Right atrium auricular region (tissue), 2 donors: ENCODE measurements at regions not wholly inside any gene's neighbourhood (a gene's known extent, or its start where the extent isn't known, plus 50 kb on each side); places are given as distances from the start of the nearest gene placed in this dataset.

Experiments used
- DNase-seq: peaks from one replicate; pipeline ENCODE4 v3.0.0-alpha.2; 2019; ENCODE audit warnings: low spot score
- H3K27ac ChIP-seq, 2 donors: fragments of 200-600 bp; sonication (generic); 1 replicate in 1 of 2; 2 replicates in 1 of 2; pipeline ENCODE4 v1.5.1; 2016 to 2019
- H3K27me3 ChIP-seq, 2 donors: fragments of 200-600 bp; sonication (generic); one replicate each; pipeline versions ENCODE4 v1.5.1 to v1.6.0; 2017 to 2019
- H3K36me3 ChIP-seq: fragments of 200-600 bp; sonication (generic); one replicate; pipeline ENCODE4 v1.5.1; 2016
- H3K4me1 ChIP-seq, 2 donors: fragments of 200-600 bp; sonication (generic); one replicate each; pipeline versions ENCODE4 v1.5.1 to v1.6.0; 2017 to 2019
- H3K4me3 ChIP-seq, 2 donors: fragments of 200-600 bp; sonication (generic); 1 replicate in 1 of 2; 2 replicates in 1 of 2; pipeline ENCODE4 v1.5.1; 2017 to 2019; ENCODE audit warnings: mild to moderate bottlenecking in 1 of 2, moderate library complexity in 1 of 2
- H3K9me3 ChIP-seq, 2 donors: fragments of 200-600 bp; sonication (generic); one replicate each; pipeline ENCODE4 v1.5.1; 2019
- CTCF ChIP-seq, 2 donors: fragments of 200-600 bp; sonication (generic); IDR thresholded peaks; one replicate each; pipeline ENCODE4 v1.5.1; 2019; ENCODE audit warnings: antibody characterized with exemption in 2 of 2

- H3K4me3 ChIP-seq = no peak overlapping the region
- no peaks in the 10 kb centered on the region for H3K27me3 ChIP-seq
- no peaks in the 10 kb centered on the region for H3K36me3 ChIP-seq
- no peak overlapping the region for H3K27ac ChIP-seq
- H3K4me1 ChIP-seq = no peaks in the 10 kb centered on the region
- no peaks in the 10 kb centered on the region for H3K9me3 ChIP-seq
- no peak for TF ChIP-seq CTCF (IDR thresholded peaks at IDR 0.05)
- DNase-seq = no peak
Measured at GRCh38 chr4:34046580-34046979, 2197.7 kb downstream of the ARAP2 start.

- Histone ChIP-seq H3K4me1 (no peaks in the 10 kb centered on the region), H3K36me3 (no peaks in the 10 kb centered on the region), H3K27ac (no peak overlapping the region), H3K27me3 (no peaks in the 10 kb centered on the region), H3K4me3 (no peak overlapping the region), H3K9me3 (no peaks in the 10 kb centered on the region)
- no peak for TF ChIP-seq CTCF (IDR thresholded peaks at IDR 0.05)
- DNase-seq = no peak
Measured at GRCh38 chr4:34047363-34047762, 2197.0 kb downstream of the ARAP2 start.

GRCh38 chr4:34066126-34066525 lies 2178.2 kb downstream of the ARAP2 start:
- no peaks in the 10 kb centered on the region for H3K9me3 ChIP-seq
- H3K4me1 ChIP-seq = no peaks in the 10 kb centered on the region
- no peak overlapping the region for H3K27ac ChIP-seq
- no peak for TF ChIP-seq CTCF (IDR thresholded peaks at IDR 0.05)
- H3K36me3 ChIP-seq = no peaks in the 10 kb centered on the region
- no peak for DNase-seq
- no peaks in the 10 kb centered on the region for H3K27me3 ChIP-seq
- no peak overlapping the region for H3K4me3 ChIP-seq

- no peak for TF ChIP-seq CTCF (IDR thresholded peaks at IDR 0.05)
- Histone ChIP-seq H3K9me3 (no peaks in the 10 kb centered on the region), H3K27ac (no peak overlapping the region), H3K27me3 (no peaks in the 10 kb centered on the region), H3K36me3 (no peaks in the 10 kb centered on the region), H3K4me3 (no peak overlapping the region), H3K4me1 (no peaks in the 10 kb centered on the region)
- DNase-seq = no peak
Measured at GRCh38 chr4:34091451-34091850, 2152.9 kb downstream of the ARAP2 start.

- H3K27ac ChIP-seq = no peak overlapping the region
- no peak for TF ChIP-seq CTCF (IDR thresholded peaks at IDR 0.05)
- H3K36me3 ChIP-seq = no peaks in the 10 kb centered on the region
- no peak overlapping the region for H3K4me3 ChIP-seq
- no peaks in the 10 kb centered on the region for H3K4me1 ChIP-seq
- DNase-seq = no peak
- H3K27me3 ChIP-seq = no peaks in the 10 kb centered on the region
- no peaks in the 10 kb centered on the region for H3K9me3 ChIP-seq
Measured at GRCh38 chr4:34094114-34094513, 2150.2 kb downstream of the ARAP2 start.

- Histone ChIP-seq H3K36me3 (no peaks in the 10 kb centered on the region), H3K27ac (no peak overlapping the region), H3K4me1 (no peaks in the 10 kb centered on the region), H3K4me3 (no peak overlapping the region), H3K9me3 (no peaks in the 10 kb centered on the region), H3K27me3 (no peaks in the 10 kb centered on the region)
- TF ChIP-seq CTCF (IDR thresholded peaks at IDR 0.05) = no peak
- DNase-seq = no peak
Measured at GRCh38 chr4:34105311-34105710, 2139.0 kb downstream of the ARAP2 start.
